ENCODE measurements at regions not wholly inside any gene's neighbourhood (a gene's known extent, or its start where the extent isn't known, plus 50 kb on each side); places are given as distances from the start of the nearest gene placed in this dataset.

GRCh38 chr1:34627465-34628240 is 127.2 kb upstream of the GJB5 start:
- no peak for DNase-seq (ENCODE audit: low read depth)
- H3K4me3 ChIP-seq (ENCODE audit: low read depth, low read length), result no peak overlapping the region
- TF ChIP-seq MAX (IDR thresholded peaks at IDR 0.05; ENCODE audit: low read depth, low read length) (no peak), MYC (IDR thresholded peaks at IDR 0.05; ENCODE audit: low read depth, low read length) (no peak), CTCF (IDR thresholded peaks at IDR 0.05; ENCODE audit: low read depth, low read length) (no peak), POLR2A (IDR thresholded peaks at IDR 0.05; ENCODE audit: extremely low read depth, insufficient read length) (no peak)

GRCh38 chr1:34631126-34631525 is 123.7 kb upstream of the GJB5 start:
- TF ChIP-seq POLR2A (IDR thresholded peaks at IDR 0.05; ENCODE audit: extremely low read depth, insufficient read length) (no peak), CTCF (IDR thresholded peaks at IDR 0.05; ENCODE audit: low read depth, low read length) (no peak), MYC (IDR thresholded peaks at IDR 0.05; ENCODE audit: low read depth, low read length) (no peak), MAX (IDR thresholded peaks at IDR 0.05; ENCODE audit: low read depth, low read length) (no peak)

GRCh38 chr1:34639701-34640100 is 115.1 kb upstream of the GJB5 start:
- TF ChIP-seq POLR2A (IDR thresholded peaks at IDR 0.05; ENCODE audit: extremely low read depth, insufficient read length), result no peak
- TF ChIP-seq MAX (IDR thresholded peaks at IDR 0.05; ENCODE audit: low read depth, low read length), result no peak
- TF ChIP-seq MYC (IDR thresholded peaks at IDR 0.05; ENCODE audit: low read depth, low read length), result no peak
- no peak for TF ChIP-seq CTCF (IDR thresholded peaks at IDR 0.05; ENCODE audit: low read depth, low read length)
- DNase-seq (ENCODE audit: low read depth), result no peak

More at GRCh38 chr1:34631126-34631525, 123.7 kb upstream of the GJB5 start:
- no peak overlapping the region for H3K4me3 ChIP-seq (ENCODE audit: low read depth, low read length)
- no peak for DNase-seq (ENCODE audit: low read depth)

GRCh38 chr1:34640654-34641401 is 114.0 kb upstream of the GJB5 start:
- H3K4me3 ChIP-seq (ENCODE audit: low read depth, low read length), result no peak overlapping the region
- no peak for DNase-seq (ENCODE audit: low read depth)
- TF ChIP-seq POLR2A (IDR thresholded peaks at IDR 0.05; ENCODE audit: extremely low read depth, insufficient read length) (no peak), MAX (IDR thresholded peaks at IDR 0.05; ENCODE audit: low read depth, low read length) (no peak), MYC (IDR thresholded peaks at IDR 0.05; ENCODE audit: low read depth, low read length) (no peak), CTCF (IDR thresholded peaks at IDR 0.05; ENCODE audit: low read depth, low read length) (no peak)

More at GRCh38 chr1:34639701-34640100, 115.1 kb upstream of the GJB5 start:
- no peak overlapping the region for H3K4me3 ChIP-seq (ENCODE audit: low read depth, low read length)

- no peak overlapping the region for H3K4me3 ChIP-seq (ENCODE audit: low read depth, low read length)
- TF ChIP-seq CTCF (IDR thresholded peaks at IDR 0.05; ENCODE audit: low read depth, low read length) (no peak), MYC (IDR thresholded peaks at IDR 0.05; ENCODE audit: low read depth, low read length) (no peak), POLR2A (IDR thresholded peaks at IDR 0.05; ENCODE audit: extremely low read depth, insufficient read length) (no peak), MAX (IDR thresholded peaks at IDR 0.05; ENCODE audit: low read depth, low read length) (no peak)
- no peak for DNase-seq (ENCODE audit: low read depth)
These were observed 112.2 kb upstream of the GJB5 start for GRCh38 chr1:34642679-34643078.

All from NB4 (cell line).